H1 (cell line): ENCODE measurements at regions not wholly inside any gene's neighbourhood (a gene's known extent, or its start where the extent isn't known, plus 50 kb on each side); places are given as distances from the start of the nearest gene placed in this dataset.

Experiments used
- BCL11A ChIP-seq, 2 experiments: IDR thresholded peaks; one replicate each; pipeline ENCODE4 v1.6.1; 2011; ENCODE audit warnings: low read depth in 2 of 2, low read length in 2 of 2, mild to moderate bottlenecking in 2 of 2
- CEBPB ChIP-seq: IDR thresholded peaks from 2 replicates; pipeline ENCODE4 v1.6.1; 2012; ENCODE audit warnings: low read depth, low read length
- CTCF ChIP-seq, 3 experiments: IDR thresholded peaks; 1 replicate in 2 of 3; 2 replicates in 1 of 3; pipeline versions ENCODE4 v1.5.1 to v1.6.1; 2011; ENCODE audit warnings: low read length in 3 of 3, mild to moderate bottlenecking in 3 of 3, inconsistent platforms in 2 of 3, low read depth in 1 of 3, moderate library complexity in 1 of 3; ENCODE audit not compliant: insufficient read depth in 1 of 3; ENCODE audit errors: control extremely low read depth in 1 of 3
- EP300 ChIP-seq, 2 experiments: IDR thresholded peaks; 1 replicate in 1 of 2; 2 replicates in 1 of 2; pipeline ENCODE4 v1.6.1; 2011 to 2012; ENCODE audit warnings: low read depth in 2 of 2, low read length in 2 of 2, mild to moderate bottlenecking in 2 of 2, borderline replicate concordance in 1 of 2, inconsistent platforms in 1 of 2, moderate library complexity in 1 of 2
- GABPA ChIP-seq: IDR thresholded peaks from 2 replicates; pipeline ENCODE4 v1.6.1; 2011; ENCODE audit warnings: mild to moderate bottlenecking, low read length, moderate library complexity, borderline replicate concordance; ENCODE audit not compliant: insufficient read depth
- HDAC2 ChIP-seq, 2 experiments: fragments of 300-600 bp in 1 of 2; sonication (generic) in 1 of 2; IDR thresholded peaks; 2 replicates each; pipeline ENCODE4 v1.6.1; 2011 to 2012; ENCODE audit warnings: low read depth in 2 of 2, low read length in 2 of 2, mild to moderate bottlenecking in 2 of 2, moderate library complexity in 2 of 2, borderline replicate concordance in 1 of 2, inconsistent platforms in 1 of 2
- HDAC6 ChIP-seq: IDR thresholded peaks from one replicate; pipeline ENCODE4 v1.7.1; 2012; ENCODE audit warnings: low read depth, mild to moderate bottlenecking, inconsistent platforms, low read length, moderate library complexity
- JUN ChIP-seq: IDR thresholded peaks from 2 replicates; pipeline ENCODE4 v1.6.1; 2011; ENCODE audit warnings: low read depth, mild to moderate bottlenecking, improper control_type of control experiment, low read length
- MAX ChIP-seq: IDR thresholded peaks from 2 replicates; pipeline ENCODE4 v1.6.1; 2012; ENCODE audit warnings: inconsistent platforms
- POLR2A ChIP-seq, 2 experiments: IDR thresholded peaks; 1 replicate in 1 of 2; 2 replicates in 1 of 2; pipeline ENCODE4 v1.6.1; 2011; ENCODE audit warnings: low read depth in 2 of 2, low read length in 2 of 2, mild to moderate bottlenecking in 2 of 2; ENCODE audit errors: control extremely low read depth in 1 of 2
- POLR2AphosphoS5 ChIP-seq: IDR thresholded peaks from 2 replicates; pipeline ENCODE4 v1.6.1; 2011; ENCODE audit warnings: low read depth, low read length
- SIRT6 ChIP-seq: IDR thresholded peaks from one replicate; pipeline ENCODE4 v1.7.1; 2012; ENCODE audit warnings: low read length, inconsistent platforms
- SRF ChIP-seq: IDR thresholded peaks from 2 replicates; pipeline ENCODE4 v1.6.1; 2011; ENCODE audit warnings: mild to moderate bottlenecking, low read depth, low read length, moderate library complexity
- TF ChIP-seq, protein P1 (sequence below): IDR thresholded peaks from 2 replicates; pipeline ENCODE4 v1.6.1; 2012; ENCODE audit warnings: low read length, inconsistent platforms

DNA sequence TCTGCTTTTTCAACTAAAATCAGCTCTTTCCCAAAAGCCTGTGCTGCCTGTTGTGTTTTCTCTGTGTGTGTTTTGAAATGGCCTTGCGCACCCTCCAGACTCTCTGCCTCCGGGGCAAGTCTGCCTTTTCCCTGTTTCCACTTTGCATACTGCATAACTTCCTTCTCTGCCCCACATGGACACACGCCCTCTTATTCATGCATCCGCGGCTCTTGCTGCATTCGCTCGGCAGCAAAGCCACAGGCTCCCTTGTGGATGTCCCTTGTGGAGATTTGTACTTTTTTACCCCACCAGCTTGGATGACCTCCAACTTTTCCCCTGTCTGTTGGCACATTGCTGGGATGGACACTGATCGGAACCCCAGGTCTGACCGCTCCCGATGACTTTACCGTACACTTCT is 147.6 kb downstream of the ADSS2 start:
- TF ChIP-seq SIRT6 (no peak), EP300 (IDR thresholded peaks at IDR 0.05; ENCODE audit: borderline replicate concordance in 1 of 2, low read depth in 2 of 2, low read length in 2 of 2) (no peak), POLR2AphosphoS5 (no peak), MAX (no peak), SRF (no peak), CTCF (IDR thresholded peaks at IDR 0.05; ENCODE audit: control extremely low read depth in 1 of 3, insufficient read depth in 1 of 3, low read depth in 1 of 3, low read length in 3 of 3) (no peak), POLR2A (IDR thresholded peaks at IDR 0.05; ENCODE audit: control extremely low read depth in 1 of 2, low read depth in 2 of 2, low read length in 2 of 2) (no peak), JUN (no peak), GABPA (no peak), CEBPB (no peak), HDAC2 (IDR thresholded peaks at IDR 0.05; ENCODE audit: borderline replicate concordance in 1 of 2, low read depth in 2 of 2, low read length in 2 of 2) (no peak), BCL11A (IDR thresholded peaks at IDR 0.05; ENCODE audit: low read depth in 2 of 2, low read length in 2 of 2) (no peak), HDAC6 (no peak)
- TF ChIP-seq, protein P1, sequence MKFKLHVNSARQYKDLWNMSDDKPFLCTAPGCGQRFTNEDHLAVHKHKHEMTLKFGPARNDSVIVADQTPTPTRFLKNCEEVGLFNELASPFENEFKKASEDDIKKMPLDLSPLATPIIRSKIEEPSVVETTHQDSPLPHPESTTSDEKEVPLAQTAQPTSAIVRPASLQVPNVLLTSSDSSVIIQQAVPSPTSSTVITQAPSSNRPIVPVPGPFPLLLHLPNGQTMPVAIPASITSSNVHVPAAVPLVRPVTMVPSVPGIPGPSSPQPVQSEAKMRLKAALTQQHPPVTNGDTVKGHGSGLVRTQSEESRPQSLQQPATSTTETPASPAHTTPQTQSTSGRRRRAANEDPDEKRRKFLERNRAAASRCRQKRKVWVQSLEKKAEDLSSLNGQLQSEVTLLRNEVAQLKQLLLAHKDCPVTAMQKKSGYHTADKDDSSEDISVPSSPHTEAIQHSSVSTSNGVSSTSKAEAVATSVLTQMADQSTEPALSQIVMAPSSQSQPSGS: no peak
